22Rv1 (cell line): ENCODE measurements at regions not wholly inside any gene's neighbourhood (a gene's known extent, or its start where the extent isn't known, plus 50 kb on each side); places are given as distances from the start of the nearest gene placed in this dataset.

Experiments
- ZFX ChIP-seq: fragments of 450-650 bp; IDR thresholded peaks from 2 replicates; pipeline ENCODE4 v1.6.1; 2017; ENCODE audit warnings: antibody characterized with exemption, borderline replicate concordance
- TF ChIP-seq, protein P1 (sequence below): fragments of 450-650 bp; IDR thresholded peaks from 2 replicates; pipeline ENCODE4 v1.5.1; 2017; ENCODE audit warnings: mild to moderate bottlenecking

DNA sequence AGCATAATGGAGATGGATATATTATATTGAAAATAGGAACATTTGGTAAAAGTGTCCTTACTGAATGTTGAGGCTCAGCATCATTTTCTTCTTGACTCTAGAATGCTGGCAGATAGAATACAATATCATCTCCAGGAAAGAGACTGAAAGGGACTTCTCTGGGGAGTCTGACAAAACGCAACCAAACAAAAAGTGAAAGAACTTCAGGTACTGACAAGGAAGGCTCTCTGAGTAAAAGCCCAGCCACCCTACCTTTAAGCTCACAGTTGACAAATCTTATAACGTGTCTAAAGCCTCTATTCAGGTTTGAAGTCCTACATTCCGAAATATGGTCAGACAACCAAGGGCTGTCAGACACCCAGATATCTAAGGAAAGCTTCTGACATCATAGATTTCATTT is 590.8 kb downstream of the SOX6 start:
- TF ChIP-seq, protein P1, sequence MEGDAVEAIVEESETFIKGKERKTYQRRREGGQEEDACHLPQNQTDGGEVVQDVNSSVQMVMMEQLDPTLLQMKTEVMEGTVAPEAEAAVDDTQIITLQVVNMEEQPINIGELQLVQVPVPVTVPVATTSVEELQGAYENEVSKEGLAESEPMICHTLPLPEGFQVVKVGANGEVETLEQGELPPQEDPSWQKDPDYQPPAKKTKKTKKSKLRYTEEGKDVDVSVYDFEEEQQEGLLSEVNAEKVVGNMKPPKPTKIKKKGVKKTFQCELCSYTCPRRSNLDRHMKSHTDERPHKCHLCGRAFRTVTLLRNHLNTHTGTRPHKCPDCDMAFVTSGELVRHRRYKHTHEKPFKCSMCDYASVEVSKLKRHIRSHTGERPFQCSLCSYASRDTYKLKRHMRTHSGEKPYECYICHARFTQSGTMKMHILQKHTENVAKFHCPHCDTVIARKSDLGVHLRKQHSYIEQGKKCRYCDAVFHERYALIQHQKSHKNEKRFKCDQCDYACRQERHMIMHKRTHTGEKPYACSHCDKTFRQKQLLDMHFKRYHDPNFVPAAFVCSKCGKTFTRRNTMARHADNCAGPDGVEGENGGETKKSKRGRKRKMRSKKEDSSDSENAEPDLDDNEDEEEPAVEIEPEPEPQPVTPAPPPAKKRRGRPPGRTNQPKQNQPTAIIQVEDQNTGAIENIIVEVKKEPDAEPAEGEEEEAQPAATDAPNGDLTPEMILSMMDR: no peak
- TF ChIP-seq ZFX: no peak
